ENCODE measurements at regions not wholly inside any gene's neighbourhood (a gene's known extent, or its start where the extent isn't known, plus 50 kb on each side); places are given as distances from the start of the nearest gene placed in this dataset. TPM values are rescaled to one million over a fixed set of nuclear protein-coding genes. Genes with fewer than 3 reads are reported as not detected.

GRCh38 chr4:61149278-61149677, 50.8 kb upstream of the ADGRL3 start:
- in situ Hi-C loops (cut with HindIII; ENCODE audit: extremely low pct_ligation_motif_present, low pct_unique_long_range_greater_than_20kb) (no loop called here), intact Hi-C loops (cut with micrococcal nuclease; ENCODE audit: unreplicated experiment) (no loop called here)
- DNase-seq (ENCODE audit: low spot score) (no peak), FAIRE-seq (no peak), ATAC-seq (no peak)
- Histone ChIP-seq H3K9me3 (ENCODE audit: low read length) (no peaks in the 10 kb centered on the region), H3K4me2 (ENCODE audit: low read depth, low read length) (no peak overlapping the region), H3K36me3 (replicated peaks in 1 of 2; ENCODE audit: control insufficient read depth in 1 of 2, insufficient read depth in 2 of 2, low read length in 2 of 2) (no peaks in the 10 kb centered on the region), H3K9ac (ENCODE audit: insufficient read depth, low read depth, low read length) (no peak overlapping the region), H3K27ac (ENCODE audit: extremely low read length, insufficient read depth, low read length) (no peak overlapping the region), H3K27me3 (ENCODE audit: control insufficient read depth in 1 of 2, insufficient read depth in 2 of 2, low read length in 2 of 2) (no peaks in the 10 kb centered on the region), H4K20me1 (ENCODE audit: insufficient read depth, low read length) (no peaks in the 10 kb centered on the region), H3K79me2 (ENCODE audit: insufficient read depth, low read length) (no peaks in the 10 kb centered on the region), H2AFZ (ENCODE audit: low read length) (no peak overlapping the region), H3K4me1 (ENCODE audit: insufficient read depth, low read length) (no peaks in the 10 kb centered on the region), H3K4me3 (replicated peaks in 1 of 3; ENCODE audit: insufficient read depth in 1 of 3, low read depth in 2 of 3, low read length in 3 of 3) (no peak overlapping the region)
- POLR2A ChIA-PET, result no interaction called here
- CTCF ChIA-PET (ENCODE audit: low intra/inter-chr PET ratio, low total read pairs), result no interaction called here
- no peak for TF ChIP-seq EHMT2 (IDR thresholded peaks at IDR 0.05; ENCODE audit: borderline replicate concordance, low read depth, low read length)
- TF ChIP-seq KDM5A (IDR thresholded peaks at IDR 0.05; ENCODE audit: borderline replicate concordance, low read length), result no peak
- no peak for TF ChIP-seq MBNL3 (CRISPR knock-in tag; conservative IDR thresholded peaks at IDR 0.05)
- no peak for TF ChIP-seq ZNF564 (CRISPR knock-in tag; IDR thresholded peaks at IDR 0.05)
- TF ChIP-seq, protein P1, sequence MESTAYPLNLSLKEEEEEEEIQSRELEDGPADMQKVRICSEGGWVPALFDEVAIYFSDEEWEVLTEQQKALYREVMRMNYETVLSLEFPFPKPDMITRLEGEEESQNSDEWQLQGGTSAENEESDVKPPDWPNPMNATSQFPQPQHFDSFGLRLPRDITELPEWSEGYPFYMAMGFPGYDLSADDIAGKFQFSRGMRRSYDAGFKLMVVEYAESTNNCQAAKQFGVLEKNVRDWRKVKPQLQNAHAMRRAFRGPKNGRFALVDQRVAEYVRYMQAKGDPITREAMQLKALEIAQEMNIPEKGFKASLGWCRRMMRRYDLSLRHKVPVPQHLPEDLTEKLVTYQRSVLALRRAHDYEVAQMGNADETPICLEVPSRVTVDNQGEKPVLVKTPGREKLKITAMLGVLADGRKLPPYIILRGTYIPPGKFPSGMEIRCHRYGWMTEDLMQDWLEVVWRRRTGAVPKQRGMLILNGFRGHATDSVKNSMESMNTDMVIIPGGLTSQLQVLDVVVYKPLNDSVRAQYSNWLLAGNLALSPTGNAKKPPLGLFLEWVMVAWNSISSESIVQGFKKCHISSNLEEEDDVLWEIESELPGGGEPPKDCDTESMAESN (CRISPR knock-in tag; conservative IDR thresholded peaks at IDR 0.05), result no peak
- TF ChIP-seq NCOA1 (CRISPR knock-in tag; IDR thresholded peaks at IDR 0.05), result no peak
- TF ChIP-seq HMGA1 (CRISPR knock-in tag; conservative IDR thresholded peaks at IDR 0.05), result no peak
- TF ChIP-seq HINFP (CRISPR knock-in tag; IDR thresholded peaks at IDR 0.05; ENCODE audit: low read depth), result no peak
- no peak for TF ChIP-seq HNRNPL (IDR thresholded peaks at IDR 0.05; ENCODE audit: low read depth, low read length)
- no peak for TF ChIP-seq NFYB (CRISPR knock-in tag; IDR thresholded peaks at IDR 0.05)
- BruUV-seq (replicated peaks), result no TSS peak

Small RNA genes lying in the stretch of these regions (microRNA-seq; reads per million reads assigned to microRNA genes)
- not detected for gene MIR548AG1

Small RNA genes lying in the stretch of these regions (small RNA-seq; reads per million reads assigned to genes)
- gene MIR548AG1 (ENCODE audit: insufficient read depth in 2 of 3, insufficient read length in 3 of 3, low read depth in 2 of 3, low replicate concordance in 1 of 3), result 0 reads per million in 3 experiments
- 0 reads per million in 3 experiments for gene RF00019 (ENCODE audit: insufficient read depth in 2 of 3, insufficient read length in 3 of 3, low read depth in 2 of 3, low replicate concordance in 1 of 3)
- gene RNU6-1325P (ENCODE audit: insufficient read depth in 2 of 3, insufficient read length in 3 of 3, low read depth in 2 of 3, low replicate concordance in 1 of 3), result 0 reads per million in 3 experiments
